Common myeloid progenitor, CD34-positive (primary cell): ENCODE measurements at regions not wholly inside any gene's neighbourhood (a gene's known extent, or its start where the extent isn't known, plus 50 kb on each side); places are given as distances from the start of the nearest gene placed in this dataset.

Source experiments
- CTCF ChIA-PET: fragments of 350-600 bp; sonication (Branson Sonifier 250); formaldehyde crosslinking; loops from one replicate; lab custom pipeline; 2021; ENCODE audit warnings: antibody characterized with exemption; lab: Charles Lee
- POLR2A ChIA-PET: fragments of 350-600 bp; sonication (Branson Sonifier 250); formaldehyde crosslinking; loops from one replicate; lab custom pipeline; 2021; ENCODE audit warnings: antibody characterized with exemption; lab: Charles Lee
- DNase-seq, 3 donors: peaks; one replicate each; pipeline versions ENCODE4 v3.0.0 to v3.0.0-alpha.2; 2013
- H3K27ac ChIP-seq, 2 experiments: 1 replicate in 1 of 2; 2 replicates in 1 of 2; pipeline ENCODE4 v1.7.0; 2013; ENCODE audit warnings: inconsistent platforms in 2 of 2, low read length in 2 of 2, mild to moderate bottlenecking in 2 of 2, low read depth in 1 of 2, moderate library complexity in 1 of 2; ENCODE audit not compliant: severe bottlenecking in 2 of 2, insufficient read depth in 1 of 2, poor library complexity in 1 of 2
- H3K27me3 ChIP-seq, 5 experiments: replicated peaks in 2 of 5; 1 replicate in 3 of 5; 2 replicates in 2 of 5; pipeline versions ENCODE4 v1.6.1 to v1.7.0; 2013; ENCODE audit warnings: low read length in 4 of 5, mild to moderate bottlenecking in 2 of 5, moderate library complexity in 2 of 5, inconsistent platforms in 1 of 5; ENCODE audit not compliant: insufficient read depth in 5 of 5, control insufficient read depth in 4 of 5
- H3K36me3 ChIP-seq, 4 experiments: 1 replicate in 2 of 4; 2 replicates in 2 of 4; pipeline versions ENCODE4 v1.6.1 to v1.7.0; 2013; ENCODE audit warnings: low read length in 3 of 4, control low read depth in 1 of 4, mild to moderate bottlenecking in 1 of 4; ENCODE audit not compliant: control insufficient read depth in 4 of 4, insufficient read depth in 4 of 4
- H3K4me1 ChIP-seq, 4 experiments: 1 replicate in 3 of 4; 2 replicates in 1 of 4; pipeline versions ENCODE4 v1.6.1 to v1.7.1; 2013; ENCODE audit warnings: low read length in 3 of 4, mild to moderate bottlenecking in 3 of 4, control low read depth in 1 of 4, inconsistent platforms in 1 of 4, moderate library complexity in 1 of 4; ENCODE audit not compliant: control insufficient read depth in 4 of 4, insufficient read depth in 4 of 4; ENCODE audit errors: control extremely low read depth in 1 of 4
- H3K4me3 ChIP-seq, 7 experiments: 1 replicate in 4 of 7; 2 replicates in 3 of 7; pipeline versions ENCODE4 v1.5.1 to v1.7.0; 2013; ENCODE audit warnings: mild to moderate bottlenecking in 7 of 7, low read length in 6 of 7, moderate library complexity in 6 of 7, inconsistent platforms in 2 of 7, low read depth in 2 of 7, control low read depth in 1 of 7; ENCODE audit not compliant: insufficient read depth in 4 of 7, control insufficient read depth in 1 of 7; ENCODE audit errors: extremely low read depth in 1 of 7
- H3K9me3 ChIP-seq, 5 experiments: 1 replicate in 4 of 5; 2 replicates in 1 of 5; pipeline versions ENCODE4 v1.6.1 to v1.7.1; 2013; ENCODE audit warnings: low read length in 4 of 5, mild to moderate bottlenecking in 2 of 5, inconsistent platforms in 1 of 5, low read depth in 1 of 5, moderate library complexity in 1 of 5; ENCODE audit not compliant: control insufficient read depth in 4 of 5, insufficient read depth in 2 of 5; ENCODE audit errors: control extremely low read depth in 1 of 5
- WGBS: methylation state at CpG from one replicate; pipeline ENCODE4 v1.1.5; 2013; ENCODE audit not compliant: insufficient coverage; 5-methylcytosine and 5-hydroxymethylcytosine counted together

DNA sequence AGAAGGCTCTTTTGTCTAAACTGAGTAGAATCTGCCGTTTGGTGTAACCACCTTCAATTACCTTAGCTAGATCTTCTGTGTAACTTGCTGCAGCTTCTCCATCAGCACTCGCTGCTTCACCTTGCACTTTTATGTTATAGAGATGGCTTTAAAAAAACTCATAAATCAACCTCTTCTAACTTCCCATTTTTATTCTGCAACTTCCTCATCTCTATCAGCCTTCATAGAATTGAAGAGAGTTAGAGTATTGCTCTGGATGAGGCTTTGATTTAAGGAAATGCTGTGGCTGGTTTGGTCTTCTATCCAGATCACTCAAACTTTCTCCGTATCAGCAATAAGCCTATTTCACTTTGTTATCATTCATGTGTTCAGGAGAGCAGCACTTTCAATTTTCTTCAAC is 1131.9 kb upstream of the CELF2 start:
- Histone ChIP-seq H3K36me3 (no peaks in the 10 kb centered on the region), H3K4me3 (peak overlapping the region in 1 of 7 experiments; percentile 19), H3K27me3 (peaks cover 0 to 1% (median 0%) of the 10 kb centered on the region in 5 experiments), H3K4me1 (peaks cover 0 to 6% (median 0%) of the 10 kb centered on the region in 4 experiments), H3K27ac (no peak overlapping the region), H3K9me3 (peaks cover 0 to 7% (median 6%) of the 10 kb centered on the region in 5 experiments)
- CTCF ChIA-PET = no interaction called here
- POLR2A ChIA-PET = no interaction called here
- peak; percentile 24 to 77 (median 68) for DNase-seq
- 0% methylated on average over 1 of the region's 3 CpGs for WGBS

DNA sequence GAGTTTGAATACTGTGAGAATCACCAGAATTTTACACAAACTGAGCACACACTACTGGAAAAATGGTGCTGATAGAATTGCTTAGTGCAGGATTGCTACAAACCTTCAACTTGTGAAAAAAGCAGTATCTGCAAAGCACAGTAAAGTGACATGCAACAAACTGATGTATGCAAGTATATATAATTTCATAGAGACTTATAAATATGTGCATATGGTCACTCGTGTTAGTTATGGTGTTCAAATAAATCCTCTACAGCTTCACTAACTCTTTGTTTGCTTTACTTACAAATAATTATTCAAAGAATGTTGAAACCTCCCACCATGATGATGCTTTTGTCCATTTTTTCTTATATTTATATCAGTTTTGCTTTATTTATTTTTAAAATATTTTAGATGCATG is 1130.9 kb upstream of the CELF2 start:
- no peak overlapping the region for H3K27ac ChIP-seq
- ChIA-PET POLR2A (no interaction called here), CTCF (no interaction called here)
- peaks cover 0 to 7% (median 6%) of the 10 kb centered on the region in 5 experiments for H3K9me3 ChIP-seq
- no peaks in the 10 kb centered on the region for H3K36me3 ChIP-seq
- no CpG with 5 or more reads among the region's 1 CpG for WGBS
- no peak overlapping the region for H3K4me3 ChIP-seq
- no peak for DNase-seq
- peaks cover 0 to 1% (median 0%) of the 10 kb centered on the region in 5 experiments for H3K27me3 ChIP-seq
- peaks cover 0 to 6% (median 0%) of the 10 kb centered on the region in 4 experiments for H3K4me1 ChIP-seq

- CTCF ChIA-PET = no interaction called here
- Histone ChIP-seq H3K4me1 (no peaks in the 10 kb centered on the region), H3K27me3 (no peaks in the 10 kb centered on the region), H3K36me3 (no peaks in the 10 kb centered on the region), H3K4me3 (no peak overlapping the region), H3K9me3 (peaks cover 0 to 2% (median 0%) of the 10 kb centered on the region in 5 experiments), H3K27ac (no peak overlapping the region)
- no peak for DNase-seq
- 100% methylated on average over 1 of the region's 2 CpGs for WGBS
- POLR2A ChIA-PET = no interaction called here
These were observed 1122.2 kb upstream of the CELF2 start for GRCh38 chr10:9895453-9895852.

DNA sequence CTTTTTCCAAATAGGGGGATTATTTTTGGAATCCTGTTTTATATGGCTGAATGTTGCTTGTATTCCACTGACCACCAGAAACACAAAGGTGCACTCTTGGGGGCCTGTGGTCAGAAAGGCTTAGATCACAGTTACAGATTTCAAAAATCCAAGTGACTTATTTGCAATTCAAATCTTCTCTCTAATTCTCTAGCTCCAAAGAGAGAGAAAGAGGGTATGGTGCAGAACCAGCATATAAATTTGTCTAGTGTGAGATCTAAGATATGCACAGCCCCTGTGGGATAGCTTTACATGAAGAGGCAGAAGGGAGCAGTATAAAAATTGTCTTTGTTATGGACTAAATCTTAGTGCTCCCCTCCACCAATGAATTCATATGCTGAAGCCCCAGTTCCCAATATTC is 1121.7 kb upstream of the CELF2 start:
- Histone ChIP-seq H3K4me3 (no peak overlapping the region), H3K27ac (no peak overlapping the region), H3K27me3 (no peaks in the 10 kb centered on the region), H3K36me3 (no peaks in the 10 kb centered on the region), H3K4me1 (no peaks in the 10 kb centered on the region), H3K9me3 (peaks cover 0 to 2% (median 0%) of the 10 kb centered on the region in 5 experiments)
- ChIA-PET CTCF (no interaction called here), POLR2A (no interaction called here)
- no peak for DNase-seq

DNA sequence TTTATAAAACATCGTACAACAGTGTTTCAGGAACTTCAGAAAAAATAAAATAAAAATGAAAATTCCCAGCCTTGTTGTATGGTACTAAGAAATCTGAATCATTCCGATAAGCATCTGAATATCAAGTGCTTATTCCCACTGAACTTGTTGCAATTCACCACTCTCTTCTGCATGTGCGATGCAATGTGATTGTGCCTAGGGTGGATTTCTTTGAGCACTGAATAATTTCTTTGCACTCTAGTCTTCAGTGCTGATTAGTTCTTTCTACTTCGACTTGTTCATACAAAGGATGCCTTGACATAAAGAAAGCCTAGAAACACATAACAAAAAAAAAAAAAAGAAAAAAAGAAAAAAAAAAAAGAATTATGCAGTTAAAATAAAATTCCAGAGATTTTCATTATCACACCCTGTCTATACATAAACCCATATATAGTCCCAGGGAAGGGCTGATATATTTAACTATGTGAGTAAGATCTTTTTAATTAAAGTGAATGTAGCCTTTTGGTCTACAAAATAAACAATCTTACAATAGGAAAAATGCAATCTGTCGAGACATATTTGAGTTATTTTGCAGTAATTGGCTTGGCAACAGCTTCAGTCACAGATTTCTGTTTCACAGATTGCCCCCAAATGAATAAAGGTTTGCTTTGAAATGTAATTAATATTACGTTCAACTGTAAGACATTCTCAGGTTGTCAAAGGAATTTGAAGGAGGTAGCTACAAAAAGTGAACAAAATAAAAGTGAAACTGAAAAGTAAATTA is 1118.9 kb upstream of the CELF2 start:
- Histone ChIP-seq H3K9me3 (no peaks in the 10 kb centered on the region), H3K4me1 (no peaks in the 10 kb centered on the region), H3K27me3 (no peaks in the 10 kb centered on the region), H3K4me3 (no peak overlapping the region), H3K27ac (no peak overlapping the region), H3K36me3 (no peaks in the 10 kb centered on the region)
- no peak for DNase-seq
- POLR2A ChIA-PET = no interaction called here
- CTCF ChIA-PET = no interaction called here
- WGBS = 43% methylated on average over 1 of the region's 6 CpGs

GRCh38 chr10:9900751-9901150 is 1116.9 kb upstream of the CELF2 start:
- Histone ChIP-seq H3K27me3 (no peaks in the 10 kb centered on the region), H3K4me1 (no peaks in the 10 kb centered on the region), H3K27ac (no peak overlapping the region), H3K36me3 (no peaks in the 10 kb centered on the region), H3K9me3 (peaks cover 0 to under 1% (median 0%) of the 10 kb centered on the region in 5 experiments), H3K4me3 (no peak overlapping the region)
- DNase-seq = no peak
- ChIA-PET POLR2A (no interaction called here), CTCF (no interaction called here)

GRCh38 chr10:9901971-9902370 is 1115.7 kb upstream of the CELF2 start:
- WGBS = no CpG with 5 or more reads among the region's 1 CpG
- Histone ChIP-seq H3K27me3 (no peaks in the 10 kb centered on the region), H3K4me3 (no peak overlapping the region), H3K4me1 (no peaks in the 10 kb centered on the region), H3K36me3 (no peaks in the 10 kb centered on the region), H3K9me3 (peaks cover 0 to 4% (median 0%) of the 10 kb centered on the region in 5 experiments), H3K27ac (no peak overlapping the region)
- POLR2A ChIA-PET = no interaction called here
- no peak for DNase-seq
- CTCF ChIA-PET = no interaction called here
